AG10803 (cell line): ENCODE measurements at regions not wholly inside any gene's neighbourhood (a gene's known extent, or its start where the extent isn't known, plus 50 kb on each side); places are given as distances from the start of the nearest gene placed in this dataset.

Source experiments
- DNase-seq: peaks from one replicate; pipeline ENCODE4 v3.0.0; 2010; ENCODE audit warnings: low read depth
- H3K4me3 ChIP-seq: 2 replicates; pipeline ENCODE4 v1.5.1; 2011; ENCODE audit warnings: mild to moderate bottlenecking, low read length, control low read depth
- TF ChIP-seq, protein P1 (sequence below): conservative IDR thresholded peaks from 2 replicates; pipeline ENCODE4 v1.5.1; 2011; ENCODE audit warnings: mild to moderate bottlenecking, low read length, control low read depth, inconsistent platforms

DNA sequence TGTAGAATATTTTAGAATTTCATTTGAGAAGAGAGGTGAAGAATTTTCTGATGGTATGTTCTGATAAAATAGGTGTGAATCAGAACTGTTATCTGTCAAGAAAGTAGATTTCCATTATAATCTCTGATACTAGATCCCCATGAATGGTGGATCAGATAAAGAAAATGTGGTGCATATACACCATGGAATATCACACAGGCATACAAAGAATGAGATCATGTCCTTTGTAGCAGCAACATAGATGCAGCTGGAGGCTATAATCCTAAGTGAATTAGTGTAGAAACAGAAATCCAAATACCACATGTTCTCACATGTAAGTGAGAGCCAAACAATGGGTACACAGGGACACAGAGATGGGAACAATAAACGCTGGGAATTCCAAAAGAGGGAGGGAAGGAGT lies 372.0 kb upstream of the ATP2B1 start:
- TF ChIP-seq, protein P1, sequence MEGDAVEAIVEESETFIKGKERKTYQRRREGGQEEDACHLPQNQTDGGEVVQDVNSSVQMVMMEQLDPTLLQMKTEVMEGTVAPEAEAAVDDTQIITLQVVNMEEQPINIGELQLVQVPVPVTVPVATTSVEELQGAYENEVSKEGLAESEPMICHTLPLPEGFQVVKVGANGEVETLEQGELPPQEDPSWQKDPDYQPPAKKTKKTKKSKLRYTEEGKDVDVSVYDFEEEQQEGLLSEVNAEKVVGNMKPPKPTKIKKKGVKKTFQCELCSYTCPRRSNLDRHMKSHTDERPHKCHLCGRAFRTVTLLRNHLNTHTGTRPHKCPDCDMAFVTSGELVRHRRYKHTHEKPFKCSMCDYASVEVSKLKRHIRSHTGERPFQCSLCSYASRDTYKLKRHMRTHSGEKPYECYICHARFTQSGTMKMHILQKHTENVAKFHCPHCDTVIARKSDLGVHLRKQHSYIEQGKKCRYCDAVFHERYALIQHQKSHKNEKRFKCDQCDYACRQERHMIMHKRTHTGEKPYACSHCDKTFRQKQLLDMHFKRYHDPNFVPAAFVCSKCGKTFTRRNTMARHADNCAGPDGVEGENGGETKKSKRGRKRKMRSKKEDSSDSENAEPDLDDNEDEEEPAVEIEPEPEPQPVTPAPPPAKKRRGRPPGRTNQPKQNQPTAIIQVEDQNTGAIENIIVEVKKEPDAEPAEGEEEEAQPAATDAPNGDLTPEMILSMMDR, result no peak
- no peak for DNase-seq
- no peak overlapping the region for H3K4me3 ChIP-seq

DNA sequence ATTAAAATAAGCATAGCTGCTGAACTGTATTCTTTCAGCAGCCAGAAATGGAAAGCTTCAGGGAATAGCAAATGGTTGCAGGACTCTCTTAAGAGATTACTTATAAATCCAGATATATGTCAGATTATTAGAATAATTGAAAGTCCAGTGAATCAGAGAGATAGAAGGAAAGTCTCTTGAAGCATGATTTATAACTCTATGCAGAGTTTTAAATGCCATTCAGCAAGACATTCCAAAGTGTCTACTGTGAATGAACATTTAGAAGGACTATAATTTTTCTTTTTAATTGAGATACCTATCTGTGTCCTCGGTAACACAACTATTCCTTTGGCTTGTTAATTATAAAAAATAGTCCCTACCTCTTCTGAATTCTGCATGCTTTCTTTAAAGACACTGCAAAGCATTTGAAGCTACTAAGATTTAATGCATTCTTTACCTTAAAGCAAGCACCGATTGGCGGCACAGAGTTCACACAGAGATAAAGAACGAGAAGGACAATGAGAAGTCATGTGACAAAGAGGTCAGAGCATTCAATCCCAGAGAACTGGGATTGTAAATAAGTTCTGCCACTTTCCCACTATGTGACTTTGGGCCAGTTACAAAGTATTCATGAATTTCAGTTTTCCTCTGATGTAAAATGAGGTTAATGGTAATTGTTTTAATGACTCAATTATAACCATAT lies 371.0 kb upstream of the ATP2B1 start:
- TF ChIP-seq, protein P1, result no peak
- DNase-seq, result no peak
- H3K4me3 ChIP-seq, result no peak overlapping the region

- DNase-seq, result no peak
- TF ChIP-seq, protein P1, result no peak
- no peak overlapping the region for H3K4me3 ChIP-seq
Measured at GRCh38 chr12:90078344-90078743, 369.7 kb upstream of the ATP2B1 start.

- H3K4me3 ChIP-seq, result no peak overlapping the region
- TF ChIP-seq, protein P1, result no peak
- DNase-seq, result no peak
Measured at GRCh38 chr12:90077756-90078155, 369.1 kb upstream of the ATP2B1 start.

- no peak for DNase-seq
- no peak overlapping the region for H3K4me3 ChIP-seq
- TF ChIP-seq, protein P1, result no peak
Measured at GRCh38 chr12:90076851-90077319, 368.2 kb upstream of the ATP2B1 start.

- TF ChIP-seq, protein P1, result no peak
- DNase-seq, result no peak
- H3K4me3 ChIP-seq, result no peak overlapping the region
Measured at GRCh38 chr12:90075685-90076084, 367.0 kb upstream of the ATP2B1 start.

- H3K4me3 ChIP-seq, result no peak overlapping the region
- TF ChIP-seq, protein P1, result no peak
- DNase-seq, result no peak
Measured at GRCh38 chr12:90074086-90074485, 365.4 kb upstream of the ATP2B1 start.
